Lower lobe of right lung (tissue), 2 donors: ENCODE measurements at regions not wholly inside any gene's neighbourhood (a gene's known extent, or its start where the extent isn't known, plus 50 kb on each side); places are given as distances from the start of the nearest gene placed in this dataset.
A peak's percentile ranks its signal among the peaks of the same experiment; 100 is the strongest.

Source experiments
- ATAC-seq, 2 donors: fragments of 200-7000 bp; cut with Tn5 transposase; one replicate each; pipeline ENCODE4 v1.9.1; 2020 to 2022; ENCODE audit warnings: mild to moderate bottlenecking in 2 of 2, moderate library complexity in 2 of 2
- DNase-seq: peaks from one replicate; pipeline ENCODE4 v3.0.0-alpha.2; 2020
- H3K27ac ChIP-seq: fragments of 200-600 bp; one replicate; pipeline ENCODE4 v1.8.0; 2022
- H3K27me3 ChIP-seq: fragments of 200-600 bp; one replicate; pipeline ENCODE4 v1.8.0; 2022; ENCODE audit warnings: low read depth
- H3K36me3 ChIP-seq: fragments of 200-600 bp; one replicate; pipeline ENCODE4 v1.8.0; 2022; ENCODE audit warnings: mild to moderate bottlenecking
- H3K4me1 ChIP-seq: fragments of 200-600 bp; one replicate; pipeline ENCODE4 v1.8.0; 2022
- H3K4me3 ChIP-seq: fragments of 200-600 bp; one replicate; pipeline ENCODE4 v1.8.0; 2022; ENCODE audit warnings: mild to moderate bottlenecking
- H3K9me3 ChIP-seq: fragments of 200-600 bp; one replicate; pipeline ENCODE4 v1.8.0; 2022
- CTCF ChIP-seq: fragments of 200-600 bp; IDR thresholded peaks from one replicate; pipeline ENCODE4 v1.8.0; 2022; ENCODE audit warnings: antibody characterized with exemption, mild to moderate bottlenecking
- intact Hi-C: fragments of 100-400 bp; cut with DNase I; formaldehyde crosslinking; loops from one replicate; pipeline ENCODE4 v1.11.0; 2022
- donor health status: DM: no; HTN: yes; CAD: no; lungs with severe emphysema.

DNA sequence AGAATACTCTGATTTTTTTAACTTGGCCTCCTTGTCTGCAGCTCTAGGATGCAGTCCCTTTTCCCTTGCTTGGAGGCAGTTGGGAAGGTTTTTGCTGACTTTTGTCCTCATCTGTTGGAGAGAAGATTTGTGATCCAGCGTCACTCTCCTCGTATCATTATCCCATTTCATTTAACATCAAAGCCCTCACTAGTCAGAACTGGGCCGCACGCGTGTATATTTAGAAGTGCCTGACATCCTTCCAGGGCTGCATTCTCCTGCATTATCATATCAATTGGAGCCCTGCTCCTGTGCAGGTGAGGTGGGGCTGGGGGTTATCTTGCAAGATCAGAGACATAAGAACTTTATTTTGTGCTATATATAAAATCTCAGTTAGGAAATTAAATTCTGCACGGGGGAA, 435.1 kb upstream of the HS6ST1 start:
- Histone ChIP-seq H3K36me3 (no peaks in the 10 kb centered on the region), H3K4me3 (no peak overlapping the region), H3K4me1 (peaks cover 15% of the 10 kb centered on the region), H3K27me3 (no peaks in the 10 kb centered on the region), H3K9me3 (no peaks in the 10 kb centered on the region), H3K27ac (no peak overlapping the region)
- no peak for DNase-seq
- TF ChIP-seq CTCF, result no peak
- intact Hi-C loops, result no loop called here
- no peak for ATAC-seq

DNA sequence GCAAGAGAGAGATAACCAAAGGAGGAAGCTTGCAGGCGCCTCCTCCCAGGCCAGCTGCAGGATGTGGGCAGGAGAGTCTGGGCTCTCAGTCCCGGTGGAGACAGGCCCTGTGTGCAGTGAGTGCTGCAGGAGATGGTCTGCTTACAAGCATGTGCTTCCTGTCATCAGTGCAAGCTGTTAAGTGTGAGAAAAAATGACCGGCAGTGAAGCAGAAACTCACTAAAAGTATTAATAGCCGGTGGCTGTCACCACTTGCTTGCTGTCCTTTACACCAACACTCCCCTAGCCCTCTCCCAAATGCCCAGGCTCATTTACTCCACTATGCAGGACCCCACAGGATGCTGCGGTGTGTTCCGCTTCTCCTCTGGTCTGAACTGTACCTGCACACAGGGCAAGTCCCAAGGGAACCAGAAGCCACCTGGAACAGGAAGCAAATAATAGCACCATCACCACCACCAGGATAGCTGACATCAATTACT, 435.6 kb upstream of the HS6ST1 start:
- H3K4me3 ChIP-seq, result no peak overlapping the region
- intact Hi-C loops, result no loop called here
- H3K27me3 ChIP-seq, result no peaks in the 10 kb centered on the region
- TF ChIP-seq CTCF, result no peak
- ATAC-seq (peak; percentile 50 to 69), DNase-seq (no peak)
- peaks cover 15% of the 10 kb centered on the region for H3K4me1 ChIP-seq
- no peaks in the 10 kb centered on the region for H3K36me3 ChIP-seq
- no peaks in the 10 kb centered on the region for H3K9me3 ChIP-seq
- no peak overlapping the region for H3K27ac ChIP-seq

GRCh38 chr2:128755695-128756364, 437.2 kb upstream of the HS6ST1 start:
- intact Hi-C loops, result no loop called here
- Histone ChIP-seq H3K36me3 (no peaks in the 10 kb centered on the region), H3K4me3 (no peak overlapping the region), H3K27ac (no peak overlapping the region), H3K9me3 (no peaks in the 10 kb centered on the region), H3K4me1 (peaks cover 15% of the 10 kb centered on the region), H3K27me3 (no peaks in the 10 kb centered on the region)
- DNase-seq (no peak), ATAC-seq (no peak)
- TF ChIP-seq CTCF, result peak; percentile 11

- no peak for TF ChIP-seq CTCF
- peak; percentile 48 to 81 for ATAC-seq
- intact Hi-C loops, result no loop called here
Observed at GRCh38 chr2:128756365-128756717, 437.7 kb upstream of the HS6ST1 start.

GRCh38 chr2:128765811-128766210, 447.1 kb upstream of the HS6ST1 start:
- TF ChIP-seq CTCF, result no peak
- no peak for DNase-seq

More at GRCh38 chr2:128756365-128756717, 437.7 kb upstream of the HS6ST1 start:
- no peak for DNase-seq
- no peaks in the 10 kb centered on the region for H3K27me3 ChIP-seq
- no peak overlapping the region for H3K27ac ChIP-seq
- H3K4me3 ChIP-seq, result no peak overlapping the region
- no peaks in the 10 kb centered on the region for H3K9me3 ChIP-seq
- peaks cover 15% of the 10 kb centered on the region for H3K4me1 ChIP-seq
- no peaks in the 10 kb centered on the region for H3K36me3 ChIP-seq

More at GRCh38 chr2:128765811-128766210, 447.1 kb upstream of the HS6ST1 start:
- H3K4me3 ChIP-seq, result no peak overlapping the region
- H3K27me3 ChIP-seq, result no peaks in the 10 kb centered on the region
- no peaks in the 10 kb centered on the region for H3K36me3 ChIP-seq
- intact Hi-C loops, result no loop called here
- no peak overlapping the region for H3K27ac ChIP-seq
- H3K4me1 ChIP-seq, result no peaks in the 10 kb centered on the region
- ATAC-seq, result no peak
- peaks cover 5% of the 10 kb centered on the region for H3K9me3 ChIP-seq
